A673 (cell line): ENCODE measurements at regions not wholly inside any gene's neighbourhood (a gene's known extent, or its start where the extent isn't known, plus 50 kb on each side); places are given as distances from the start of the nearest gene placed in this dataset.

Experiments used
- BruUV-seq: library from RNA; stranded (reverse); fragments of 400-500 nt; replicated peaks from 2 replicates; lab custom pipeline; 2021; lab: Mats Ljungman, UMichigan
- CTCF ChIA-PET: fragments of 300-600 bp; sonication (Branson Sonifier 250); formaldehyde crosslinking; loops from one replicate; lab custom pipeline; 2022; ENCODE audit warnings: antibody characterized with exemption; lab: Charles Lee
- POLR2A ChIA-PET: fragments of 300-600 bp; sonication (Branson Sonifier 250); formaldehyde crosslinking; loops from one replicate; lab custom pipeline; 2022; ENCODE audit warnings: antibody characterized with exemption; ENCODE audit not compliant: low non-redundant PET; lab: Charles Lee
- DNase-seq: peaks from one replicate; pipeline ENCODE4 v3.0.0-alpha.2; 2015; ENCODE audit warnings: low spot score
- H3K27ac ChIP-seq: fragments of 200-600 bp; sonication (generic); 2 replicates; pipeline ENCODE4 v1.5.1; 2016; ENCODE audit warnings: mixed run types, low read depth, mild to moderate bottlenecking, mixed read lengths, antibody characterized with exemption, low read length; ENCODE audit not compliant: poor library complexity, severe bottlenecking
- H3K27me3 ChIP-seq: fragments of 200-600 bp; sonication (generic); replicated peaks from 2 replicates; pipeline ENCODE4 v1.6.1; 2017; ENCODE audit warnings: mixed run types, low read depth, mild to moderate bottlenecking, mixed read lengths, antibody characterized with exemption, low read length; ENCODE audit not compliant: insufficient read depth, poor library complexity
- H3K36me3 ChIP-seq: fragments of 200-600 bp; sonication (generic); 2 replicates; pipeline ENCODE4 v1.6.1; 2016; ENCODE audit warnings: mixed run types, mild to moderate bottlenecking, mixed read lengths, antibody characterized with exemption, low read length; ENCODE audit not compliant: insufficient read depth, poor library complexity, severe bottlenecking
- H3K4me1 ChIP-seq: fragments of 200-600 bp; sonication (generic); 2 replicates; pipeline ENCODE4 v1.6.1; 2017; ENCODE audit warnings: mixed run types, mild to moderate bottlenecking, mixed read lengths, antibody characterized with exemption, low read length; ENCODE audit not compliant: insufficient read depth, poor library complexity, severe bottlenecking
- H3K4me3 ChIP-seq: fragments of 200-600 bp; sonication (generic); 2 replicates; pipeline ENCODE4 v1.5.1; 2016; ENCODE audit warnings: low read depth, mixed run types, mild to moderate bottlenecking, mixed read lengths, low read length; ENCODE audit not compliant: poor library complexity, severe bottlenecking
- H3K9me3 ChIP-seq: fragments of 200-600 bp; sonication (generic); 2 replicates; pipeline ENCODE4 v1.6.1; 2016; ENCODE audit warnings: mixed run types, low read depth, mild to moderate bottlenecking, mixed read lengths, antibody characterized with exemption, low read length; ENCODE audit not compliant: poor library complexity, severe bottlenecking
- EZH2 ChIP-seq: fragments of 200-600 bp; sonication (generic); IDR thresholded peaks from 2 replicates; pipeline ENCODE4 v1.6.1; 2017; ENCODE audit warnings: borderline replicate concordance, low read depth, mild to moderate bottlenecking, mixed read lengths, antibody characterized with exemption, low read length; ENCODE audit not compliant: poor library complexity, severe bottlenecking
- intact Hi-C: fragments of 100-400 bp; cut with micrococcal nuclease; formaldehyde crosslinking; loops from one replicate; pipeline ENCODE4 v1.10.0; 2022; ENCODE audit not compliant: unreplicated experiment
- TF ChIP-seq, protein P1 (sequence below): fragments of 300-800, 200-600 bp; sonication (generic); conservative IDR thresholded peaks from 2 replicates; pipeline ENCODE4 v1.5.1; 2017; ENCODE audit warnings: low read depth, mild to moderate bottlenecking, antibody characterized with exemption, low read length, moderate library complexity, mixed read lengths

DNA sequence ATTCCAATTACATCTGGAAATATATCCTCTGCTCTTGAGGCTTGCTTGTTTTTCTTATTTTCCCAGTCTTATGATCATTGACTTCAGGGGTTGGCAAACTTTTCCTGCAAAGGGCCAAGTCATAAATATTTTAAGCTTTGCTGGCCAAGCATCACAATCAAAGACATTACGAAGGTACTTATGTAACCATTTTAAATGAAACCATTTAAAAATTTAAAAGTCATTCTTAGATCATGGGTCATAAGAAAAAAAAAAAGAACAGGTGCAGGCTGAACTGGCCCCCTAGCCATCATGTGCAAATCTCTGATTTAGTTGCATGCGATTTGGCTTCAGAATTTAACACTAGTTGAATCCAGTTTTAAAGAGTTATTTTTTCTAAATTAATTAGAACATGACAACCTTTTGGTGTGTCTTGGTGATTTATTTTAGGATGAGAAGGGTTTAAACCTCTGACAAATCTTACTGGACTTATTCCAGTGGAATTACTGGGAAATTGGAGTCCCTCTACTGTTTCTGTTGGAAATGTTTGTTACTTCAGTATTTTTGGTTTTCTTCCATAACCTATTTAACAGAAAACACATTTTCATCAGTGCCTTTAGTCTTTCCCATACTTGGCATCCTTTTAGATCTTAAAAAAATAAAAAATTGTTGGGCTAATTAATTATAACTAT lies 148.1 kb downstream of the NHLRC3 start:
- Histone ChIP-seq H3K27me3 (no peaks in the 10 kb centered on the region), H3K27ac (no peak overlapping the region), H3K9me3 (no peaks in the 10 kb centered on the region), H3K36me3 (no peaks in the 10 kb centered on the region), H3K4me3 (no peak overlapping the region), H3K4me1 (no peaks in the 10 kb centered on the region)
- POLR2A ChIA-PET: no interaction called here
- no TSS peak for BruUV-seq
- intact Hi-C loops: no loop called here
- DNase-seq: no peak
- CTCF ChIA-PET: no interaction called here
- TF ChIP-seq, protein P1, sequence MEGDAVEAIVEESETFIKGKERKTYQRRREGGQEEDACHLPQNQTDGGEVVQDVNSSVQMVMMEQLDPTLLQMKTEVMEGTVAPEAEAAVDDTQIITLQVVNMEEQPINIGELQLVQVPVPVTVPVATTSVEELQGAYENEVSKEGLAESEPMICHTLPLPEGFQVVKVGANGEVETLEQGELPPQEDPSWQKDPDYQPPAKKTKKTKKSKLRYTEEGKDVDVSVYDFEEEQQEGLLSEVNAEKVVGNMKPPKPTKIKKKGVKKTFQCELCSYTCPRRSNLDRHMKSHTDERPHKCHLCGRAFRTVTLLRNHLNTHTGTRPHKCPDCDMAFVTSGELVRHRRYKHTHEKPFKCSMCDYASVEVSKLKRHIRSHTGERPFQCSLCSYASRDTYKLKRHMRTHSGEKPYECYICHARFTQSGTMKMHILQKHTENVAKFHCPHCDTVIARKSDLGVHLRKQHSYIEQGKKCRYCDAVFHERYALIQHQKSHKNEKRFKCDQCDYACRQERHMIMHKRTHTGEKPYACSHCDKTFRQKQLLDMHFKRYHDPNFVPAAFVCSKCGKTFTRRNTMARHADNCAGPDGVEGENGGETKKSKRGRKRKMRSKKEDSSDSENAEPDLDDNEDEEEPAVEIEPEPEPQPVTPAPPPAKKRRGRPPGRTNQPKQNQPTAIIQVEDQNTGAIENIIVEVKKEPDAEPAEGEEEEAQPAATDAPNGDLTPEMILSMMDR: no peak
- no peak for TF ChIP-seq EZH2

DNA sequence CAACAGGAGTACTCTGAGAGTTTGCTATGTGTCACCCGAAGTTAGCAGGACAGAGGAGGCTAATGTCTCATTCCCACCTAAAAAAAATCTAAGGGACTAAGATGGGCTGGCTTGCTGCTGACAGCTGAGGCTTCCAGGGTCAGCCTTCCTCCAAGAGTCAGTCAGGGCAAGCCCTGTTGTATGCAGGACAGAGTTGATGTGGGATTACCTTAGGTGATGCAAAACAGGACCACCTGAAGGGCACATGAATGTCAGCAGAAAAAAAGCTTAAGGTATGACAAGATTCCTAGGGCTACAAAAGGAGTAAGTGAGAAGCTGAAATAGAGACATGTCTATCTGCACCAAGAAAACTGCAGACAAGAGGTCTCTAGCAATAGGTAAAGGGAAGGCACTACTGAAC lies 151.5 kb downstream of the NHLRC3 start:
- Histone ChIP-seq H3K27ac (no peak overlapping the region), H3K4me3 (no peak overlapping the region), H3K36me3 (no peaks in the 10 kb centered on the region), H3K27me3 (no peaks in the 10 kb centered on the region), H3K9me3 (no peaks in the 10 kb centered on the region), H3K4me1 (no peaks in the 10 kb centered on the region)
- intact Hi-C loops: no loop called here
- ChIA-PET CTCF (no interaction called here), POLR2A (no interaction called here)
- no TSS peak for BruUV-seq
- DNase-seq: no peak
- no peak for TF ChIP-seq EZH2
- TF ChIP-seq, protein P1: no peak

DNA sequence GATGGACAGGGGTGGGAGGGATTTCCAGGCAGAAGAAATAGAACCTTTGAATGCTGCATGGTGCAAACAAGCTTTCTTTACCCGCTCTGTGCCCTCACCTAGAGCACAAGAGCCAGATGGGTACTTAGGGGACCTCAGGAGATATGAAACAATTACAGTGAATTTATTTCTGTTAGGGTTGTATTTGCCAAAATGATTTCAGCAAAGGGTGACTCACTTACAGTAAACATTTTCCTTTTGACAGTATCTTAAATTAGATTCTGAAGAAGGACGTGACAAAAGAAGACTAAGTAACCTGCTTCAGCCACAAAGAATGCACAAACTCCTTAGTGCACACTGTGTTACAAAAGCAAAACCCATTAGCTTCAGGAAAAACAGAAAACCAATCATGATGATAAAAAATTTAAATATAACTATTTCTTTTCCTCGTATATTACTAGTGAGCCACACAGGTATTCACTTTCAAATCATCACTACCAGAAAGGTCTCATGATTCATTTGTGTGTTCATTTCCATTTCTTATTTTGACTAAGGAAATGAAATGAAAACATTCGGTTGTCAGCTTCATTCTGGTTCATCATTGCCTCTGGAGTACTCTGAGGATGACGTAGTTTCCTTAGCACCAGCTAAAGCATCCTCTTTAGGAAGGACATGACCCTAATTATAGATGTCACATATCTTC lies 158.8 kb downstream of the NHLRC3 start:
- no TSS peak for BruUV-seq
- ChIA-PET POLR2A (no interaction called here), CTCF (no interaction called here)
- intact Hi-C loops: no loop called here
- DNase-seq: no peak
- TF ChIP-seq EZH2: no peak
- TF ChIP-seq, protein P1: no peak
- H3K27me3 ChIP-seq: no peaks in the 10 kb centered on the region
- no peaks in the 10 kb centered on the region for H3K36me3 ChIP-seq
- no peaks in the 10 kb centered on the region for H3K4me1 ChIP-seq
- no peaks in the 10 kb centered on the region for H3K9me3 ChIP-seq
- no peak overlapping the region for H3K4me3 ChIP-seq
- H3K27ac ChIP-seq: no peak overlapping the region
